Astrocyte (in vitro differentiated cells and primary cell): ENCODE measurements at regions not wholly inside any gene's neighbourhood (a gene's known extent, or its start where the extent isn't known, plus 50 kb on each side); places are given as distances from the start of the nearest gene placed in this dataset.

ENCODE experiments used
- DNase-seq: peaks from one replicate; pipeline ENCODE4 v3.0.0-alpha.2; 2010; ENCODE audit warnings: low read depth
- FAIRE-seq: peaks from 2 replicates; lab custom pipeline; 2011; peaks lifted over from hg19 to GRCh38; lab: Jason Lieb, UNC
- H2AFZ ChIP-seq: 2 replicates; pipeline ENCODE4 v1.6.0; 2012; ENCODE audit warnings: low read depth, low read length, inconsistent platforms
- H3K27ac ChIP-seq: 2 replicates; pipeline ENCODE4 v1.5.1; 2011; ENCODE audit warnings: low read depth, low read length, inconsistent platforms
- H3K27me3 ChIP-seq: 2 replicates; pipeline ENCODE4 v1.6.0; 2011; ENCODE audit warnings: low read length, inconsistent platforms; ENCODE audit not compliant: insufficient read depth
- H3K36me3 ChIP-seq: 2 replicates; pipeline ENCODE4 v1.5.1; 2011; ENCODE audit warnings: low read length, inconsistent platforms; ENCODE audit not compliant: insufficient read depth
- H3K4me1 ChIP-seq: 2 replicates; pipeline ENCODE4 v1.5.1; 2011; ENCODE audit warnings: low read length, inconsistent platforms; ENCODE audit not compliant: insufficient read depth
- H3K4me2 ChIP-seq: 2 replicates; pipeline ENCODE4 v1.6.0; 2012; ENCODE audit warnings: low read length, inconsistent platforms
- H3K4me3 ChIP-seq: 2 replicates; pipeline ENCODE4 v1.5.1; 2011; ENCODE audit warnings: low read depth, mild to moderate bottlenecking, low read length, inconsistent platforms; ENCODE audit not compliant: insufficient read depth
- H3K79me2 ChIP-seq: 2 replicates; pipeline ENCODE4 v1.6.0; 2012; ENCODE audit warnings: mild to moderate bottlenecking, low read length, inconsistent platforms; ENCODE audit not compliant: insufficient read depth
- H3K9ac ChIP-seq: 2 replicates; pipeline ENCODE4 v1.6.0; 2012; ENCODE audit warnings: mild to moderate bottlenecking, low read length, inconsistent platforms
- H3K9me3 ChIP-seq: 2 replicates; pipeline ENCODE4 v1.5.1; 2012; ENCODE audit warnings: low read depth, mild to moderate bottlenecking, low read length, inconsistent platforms; ENCODE audit not compliant: insufficient read depth
- H4K20me1 ChIP-seq: 2 replicates; pipeline ENCODE4 v1.6.0; 2012; ENCODE audit warnings: low read length, inconsistent platforms; ENCODE audit not compliant: insufficient read depth
- H3K27ac Mint-ChIP-seq: one replicate; pipeline ENCODE4 v1.8.0; 2021; ENCODE audit warnings: mild to moderate bottlenecking, mixed read lengths; ENCODE audit not compliant: unreplicated experiment
- H3K27me3 Mint-ChIP-seq: one replicate; pipeline ENCODE4 v1.8.0; 2021; ENCODE audit warnings: low read depth, mixed read lengths; ENCODE audit not compliant: unreplicated experiment
- H3K36me3 Mint-ChIP-seq: one replicate; pipeline ENCODE4 v1.8.0; 2021; ENCODE audit warnings: low read depth, mixed read lengths; ENCODE audit not compliant: unreplicated experiment
- H3K4me1 Mint-ChIP-seq: one replicate; pipeline ENCODE4 v1.8.0; 2021; ENCODE audit warnings: low read depth, mixed read lengths; ENCODE audit not compliant: unreplicated experiment
- H3K4me3 Mint-ChIP-seq: one replicate; pipeline ENCODE4 v1.8.0; 2021; ENCODE audit warnings: mild to moderate bottlenecking, moderate library complexity, mixed read lengths; ENCODE audit not compliant: unreplicated experiment
- H3K9me3 Mint-ChIP-seq: one replicate; pipeline ENCODE4 v1.8.0; 2021; ENCODE audit warnings: mild to moderate bottlenecking, mixed read lengths; ENCODE audit not compliant: unreplicated experiment
- EZH2 ChIP-seq: IDR thresholded peaks from 2 replicates; pipeline ENCODE4 v1.6.1; 2012; ENCODE audit warnings: mild to moderate bottlenecking, low read length, inconsistent platforms; ENCODE audit not compliant: insufficient read depth
- TF ChIP-seq, protein P1 (sequence below): IDR thresholded peaks from 2 replicates; pipeline ENCODE4 v1.5.1; 2011; ENCODE audit warnings: low read depth, mild to moderate bottlenecking, inconsistent platforms, low read length, moderate library complexity; ENCODE audit not compliant: insufficient read depth

DNA sequence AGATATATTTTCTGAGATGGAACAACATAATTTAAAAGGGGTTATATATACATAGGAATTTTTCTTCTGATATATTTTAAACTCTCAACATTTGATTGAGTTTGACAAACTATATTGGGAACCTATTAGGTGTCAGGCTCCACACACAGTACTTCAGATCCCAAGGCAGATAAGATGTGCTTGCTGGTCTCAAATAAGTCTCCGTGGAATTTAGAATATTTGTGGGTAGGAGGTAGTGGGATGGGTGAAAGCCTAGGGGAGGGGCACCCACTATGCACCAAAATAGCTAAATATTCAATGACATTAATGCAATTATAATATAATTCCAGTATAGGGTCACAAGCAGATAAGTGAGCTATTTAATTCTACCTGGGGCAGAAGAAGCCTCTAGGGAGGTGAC, 81.5 kb downstream of the ARL4A start:
- H3K9me3 Mint-ChIP-seq: no peaks in the 10 kb centered on the region
- no peak overlapping the region for H3K4me3 ChIP-seq
- peaks cover 10% of the 10 kb centered on the region for H3K4me1 ChIP-seq
- H3K4me3 Mint-ChIP-seq: no peak overlapping the region
- H3K4me1 Mint-ChIP-seq: peaks cover 33% of the 10 kb centered on the region
- H4K20me1 ChIP-seq: no peaks in the 10 kb centered on the region
- no peaks in the 10 kb centered on the region for H3K36me3 ChIP-seq
- no peaks in the 10 kb centered on the region for H3K79me2 ChIP-seq
- no peak overlapping the region for H3K9ac ChIP-seq
- DNase-seq: no peak
- H3K27ac Mint-ChIP-seq: peak overlapping the region; percentile 22
- H3K4me2 ChIP-seq: no peak overlapping the region
- no peaks in the 10 kb centered on the region for H3K27me3 Mint-ChIP-seq
- no peaks in the 10 kb centered on the region for H3K9me3 ChIP-seq
- TF ChIP-seq, protein P1, sequence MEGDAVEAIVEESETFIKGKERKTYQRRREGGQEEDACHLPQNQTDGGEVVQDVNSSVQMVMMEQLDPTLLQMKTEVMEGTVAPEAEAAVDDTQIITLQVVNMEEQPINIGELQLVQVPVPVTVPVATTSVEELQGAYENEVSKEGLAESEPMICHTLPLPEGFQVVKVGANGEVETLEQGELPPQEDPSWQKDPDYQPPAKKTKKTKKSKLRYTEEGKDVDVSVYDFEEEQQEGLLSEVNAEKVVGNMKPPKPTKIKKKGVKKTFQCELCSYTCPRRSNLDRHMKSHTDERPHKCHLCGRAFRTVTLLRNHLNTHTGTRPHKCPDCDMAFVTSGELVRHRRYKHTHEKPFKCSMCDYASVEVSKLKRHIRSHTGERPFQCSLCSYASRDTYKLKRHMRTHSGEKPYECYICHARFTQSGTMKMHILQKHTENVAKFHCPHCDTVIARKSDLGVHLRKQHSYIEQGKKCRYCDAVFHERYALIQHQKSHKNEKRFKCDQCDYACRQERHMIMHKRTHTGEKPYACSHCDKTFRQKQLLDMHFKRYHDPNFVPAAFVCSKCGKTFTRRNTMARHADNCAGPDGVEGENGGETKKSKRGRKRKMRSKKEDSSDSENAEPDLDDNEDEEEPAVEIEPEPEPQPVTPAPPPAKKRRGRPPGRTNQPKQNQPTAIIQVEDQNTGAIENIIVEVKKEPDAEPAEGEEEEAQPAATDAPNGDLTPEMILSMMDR: no peak
- TF ChIP-seq EZH2: no peak
- no peaks in the 10 kb centered on the region for H3K36me3 Mint-ChIP-seq
- no peak for FAIRE-seq
- H2AFZ ChIP-seq: no peak overlapping the region
- H3K27me3 ChIP-seq: no peaks in the 10 kb centered on the region
- H3K27ac ChIP-seq: no peak overlapping the region

DNA sequence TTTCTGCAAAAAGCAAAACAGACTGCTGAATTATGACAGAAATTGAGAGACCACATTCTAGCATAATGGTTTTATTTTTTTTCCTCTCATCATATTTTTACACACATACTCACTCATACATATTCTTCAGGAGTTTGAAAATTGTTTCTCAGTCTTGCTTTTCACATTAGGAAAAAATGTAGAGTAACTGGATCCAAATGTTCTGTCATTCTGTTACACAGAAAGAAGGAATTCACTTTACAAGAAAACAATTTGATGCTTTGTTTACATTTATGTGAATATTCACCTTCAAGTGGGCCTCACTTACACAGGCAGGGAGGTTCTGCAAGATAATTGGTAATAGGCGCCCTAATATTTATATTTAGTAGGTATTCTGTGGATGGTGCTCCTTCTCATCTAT, 82.0 kb downstream of the ARL4A start:
- Histone ChIP-seq H3K9me3 (no peaks in the 10 kb centered on the region), H3K27me3 (no peaks in the 10 kb centered on the region), H3K79me2 (no peaks in the 10 kb centered on the region), H4K20me1 (no peaks in the 10 kb centered on the region), H3K27ac (no peak overlapping the region), H3K4me2 (no peak overlapping the region), H2AFZ (no peak overlapping the region), H3K4me1 (peaks cover 10% of the 10 kb centered on the region), H3K9ac (no peak overlapping the region), H3K4me3 (no peak overlapping the region), H3K36me3 (no peaks in the 10 kb centered on the region)
- no peaks in the 10 kb centered on the region for H3K27me3 Mint-ChIP-seq
- peaks cover 33% of the 10 kb centered on the region for H3K4me1 Mint-ChIP-seq
- no peak for DNase-seq
- H3K36me3 Mint-ChIP-seq: no peaks in the 10 kb centered on the region
- no peak overlapping the region for H3K27ac Mint-ChIP-seq
- TF ChIP-seq, protein P1: no peak
- no peak for TF ChIP-seq EZH2
- H3K4me3 Mint-ChIP-seq: no peak overlapping the region
- H3K9me3 Mint-ChIP-seq: no peaks in the 10 kb centered on the region
- FAIRE-seq: no peak

DNA sequence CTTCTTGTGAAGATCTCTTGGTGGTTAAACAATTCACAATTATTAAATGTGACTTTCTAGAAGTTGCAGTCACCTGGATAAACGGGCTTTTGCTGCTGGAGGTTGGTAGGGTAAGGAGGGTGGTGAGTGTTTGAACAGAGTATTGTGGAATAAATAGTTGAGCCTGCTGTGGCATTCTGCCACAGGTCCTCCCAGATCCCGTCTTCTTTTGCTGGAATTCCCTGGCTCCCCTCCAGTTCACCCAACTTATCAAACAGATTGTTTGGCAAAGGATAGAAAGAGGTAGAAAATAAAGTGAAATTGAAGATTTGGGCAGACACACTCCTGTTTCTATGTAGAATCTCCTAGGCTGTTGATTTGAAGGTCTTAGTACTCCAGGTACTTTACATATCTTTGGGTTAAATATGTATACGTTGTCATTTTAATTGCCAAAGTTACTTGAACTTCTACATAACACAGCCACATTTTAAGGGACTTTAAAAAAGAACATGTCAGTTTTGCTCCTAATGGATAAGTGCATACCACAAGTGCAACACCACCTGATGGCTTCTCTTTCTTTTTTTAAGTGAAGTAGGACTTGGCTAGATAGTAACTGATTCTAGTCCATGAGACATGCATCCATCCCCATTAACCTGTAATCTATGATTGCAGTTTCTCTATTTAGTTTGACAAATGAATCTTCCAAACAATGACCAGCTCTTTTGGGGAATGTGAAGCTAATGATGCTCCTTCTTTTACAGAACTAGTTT, 83.0 kb downstream of the ARL4A start:
- Histone ChIP-seq H3K36me3 (no peaks in the 10 kb centered on the region), H3K9ac (no peak overlapping the region), H3K27me3 (no peaks in the 10 kb centered on the region), H3K4me2 (no peak overlapping the region), H4K20me1 (no peaks in the 10 kb centered on the region), H2AFZ (no peak overlapping the region), H3K9me3 (no peaks in the 10 kb centered on the region), H3K79me2 (no peaks in the 10 kb centered on the region), H3K4me1 (peaks cover 10% of the 10 kb centered on the region), H3K27ac (no peak overlapping the region), H3K4me3 (no peak overlapping the region)
- Mint-ChIP-seq H3K36me3 (no peaks in the 10 kb centered on the region), H3K4me1 (peaks cover 26% of the 10 kb centered on the region), H3K27ac (peak overlapping the region; percentile 35), H3K9me3 (no peaks in the 10 kb centered on the region), H3K4me3 (no peak overlapping the region), H3K27me3 (no peaks in the 10 kb centered on the region)
- no peak for TF ChIP-seq EZH2
- TF ChIP-seq, protein P1: no peak
- DNase-seq (no peak), FAIRE-seq (no peak)
